SK-N-MC (cell line): ENCODE measurements at regions not wholly inside any gene's neighbourhood (a gene's known extent, or its start where the extent isn't known, plus 50 kb on each side); places are given as distances from the start of the nearest gene placed in this dataset.

Source experiments
- EZH2 ChIP-seq: fragments of 200-600 bp; sonication (generic); IDR thresholded peaks from one replicate; pipeline ENCODE4 v1.6.1; 2017; ENCODE audit warnings: antibody characterized with exemption
- FOXP2 ChIP-seq: optimal IDR thresholded peaks from 2 replicates; pipeline ENCODE3; 2011; ENCODE audit warnings: mild to moderate bottlenecking, moderate library complexity; ENCODE audit not compliant: insufficient read depth; ENCODE audit errors: extremely low read length, control extremely low read depth
- POLR2AphosphoS5 ChIP-seq: IDR thresholded peaks from 2 replicates; pipeline ENCODE4 v1.6.1; 2012; ENCODE audit warnings: mild to moderate bottlenecking, low read depth, low read length, borderline replicate concordance

DNA sequence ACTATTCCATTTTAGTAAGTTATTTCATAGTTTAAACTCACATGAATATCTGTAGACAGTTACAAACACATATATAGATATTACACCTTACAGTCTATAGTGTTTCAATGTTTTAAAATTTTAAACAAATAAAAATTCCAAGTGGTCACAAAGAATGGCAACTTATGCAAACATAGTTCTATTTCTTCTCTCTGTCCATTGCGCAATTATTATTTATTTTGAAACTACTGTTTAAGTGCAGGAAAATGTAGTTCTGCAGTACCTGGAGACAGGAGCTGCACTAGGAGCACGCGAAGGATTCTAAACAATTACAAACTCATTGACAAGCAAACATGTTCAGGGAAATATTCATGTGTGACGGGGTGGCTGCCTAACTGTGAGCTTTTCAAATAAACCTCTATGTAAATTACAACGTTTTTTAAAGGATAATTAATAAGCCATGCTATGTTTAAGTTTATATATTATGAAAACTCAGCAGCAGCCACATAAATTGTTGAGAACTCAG is 312.0 kb upstream of the DUSP10 start:
- no peak for TF ChIP-seq EZH2
- TF ChIP-seq POLR2AphosphoS5, result no peak
- no peak for TF ChIP-seq FOXP2
